AG10803 (cell line): ENCODE measurements at regions not wholly inside any gene's neighbourhood (a gene's known extent, or its start where the extent isn't known, plus 50 kb on each side); places are given as distances from the start of the nearest gene placed in this dataset.

Experiments used
- DNase-seq: peaks from one replicate; pipeline ENCODE4 v3.0.0; 2010; ENCODE audit warnings: low read depth
- H3K4me3 ChIP-seq: 2 replicates; pipeline ENCODE4 v1.5.1; 2011; ENCODE audit warnings: mild to moderate bottlenecking, low read length, control low read depth
- CTCF ChIP-seq: conservative IDR thresholded peaks from 2 replicates; pipeline ENCODE4 v1.5.1; 2011; ENCODE audit warnings: mild to moderate bottlenecking, low read length, control low read depth, inconsistent platforms

DNA sequence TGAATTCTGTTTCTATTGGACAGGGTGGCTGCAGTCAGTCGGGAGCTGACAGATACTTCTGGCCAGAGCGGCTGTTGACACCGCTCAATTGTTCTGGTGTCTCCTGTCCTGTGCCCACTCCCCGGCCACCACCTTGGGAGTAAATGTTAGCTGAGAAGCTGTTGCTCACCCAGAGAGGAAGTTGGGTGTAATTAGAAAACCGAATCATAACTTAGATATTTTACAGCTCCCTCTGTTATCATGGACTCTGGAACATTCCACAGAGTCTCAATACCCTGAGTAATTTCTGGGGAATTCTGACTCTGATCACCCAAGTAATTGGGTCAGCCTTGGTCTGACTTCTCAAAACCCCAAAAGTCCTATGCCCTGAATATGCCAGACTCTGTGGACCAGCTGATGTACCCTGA, 58.3 kb upstream of the RFLNA start:
- peak; percentile 87 for DNase-seq
- TF ChIP-seq CTCF: no peak
- no peak overlapping the region for H3K4me3 ChIP-seq

DNA sequence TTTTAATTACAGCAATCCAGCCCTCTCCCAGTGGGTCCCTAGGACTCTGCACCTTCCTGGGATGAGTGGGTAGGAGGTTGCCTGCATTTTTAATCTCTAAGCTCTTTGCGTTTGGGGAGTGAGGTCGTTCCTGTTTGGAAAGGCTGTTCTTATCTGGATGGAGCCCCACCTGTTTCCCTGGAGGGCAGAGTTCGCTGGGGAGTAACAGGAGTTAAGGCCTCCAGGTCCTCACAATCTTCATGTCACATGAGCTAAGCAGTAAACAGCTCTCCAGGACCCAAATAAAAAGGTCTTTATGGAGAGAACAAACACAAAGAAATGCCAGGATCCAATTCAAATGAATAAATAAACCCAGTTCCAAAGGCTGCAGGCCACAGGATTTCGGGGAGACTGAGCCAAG, 56.0 kb upstream of the RFLNA start:
- no peak overlapping the region for H3K4me3 ChIP-seq
- TF ChIP-seq CTCF: no peak
- DNase-seq: no peak

- no peak for TF ChIP-seq CTCF
- no peak overlapping the region for H3K4me3 ChIP-seq
- DNase-seq: no peak
Observed at GRCh38 chr12:124240493-124240892, 54.4 kb upstream of the RFLNA start.

DNA sequence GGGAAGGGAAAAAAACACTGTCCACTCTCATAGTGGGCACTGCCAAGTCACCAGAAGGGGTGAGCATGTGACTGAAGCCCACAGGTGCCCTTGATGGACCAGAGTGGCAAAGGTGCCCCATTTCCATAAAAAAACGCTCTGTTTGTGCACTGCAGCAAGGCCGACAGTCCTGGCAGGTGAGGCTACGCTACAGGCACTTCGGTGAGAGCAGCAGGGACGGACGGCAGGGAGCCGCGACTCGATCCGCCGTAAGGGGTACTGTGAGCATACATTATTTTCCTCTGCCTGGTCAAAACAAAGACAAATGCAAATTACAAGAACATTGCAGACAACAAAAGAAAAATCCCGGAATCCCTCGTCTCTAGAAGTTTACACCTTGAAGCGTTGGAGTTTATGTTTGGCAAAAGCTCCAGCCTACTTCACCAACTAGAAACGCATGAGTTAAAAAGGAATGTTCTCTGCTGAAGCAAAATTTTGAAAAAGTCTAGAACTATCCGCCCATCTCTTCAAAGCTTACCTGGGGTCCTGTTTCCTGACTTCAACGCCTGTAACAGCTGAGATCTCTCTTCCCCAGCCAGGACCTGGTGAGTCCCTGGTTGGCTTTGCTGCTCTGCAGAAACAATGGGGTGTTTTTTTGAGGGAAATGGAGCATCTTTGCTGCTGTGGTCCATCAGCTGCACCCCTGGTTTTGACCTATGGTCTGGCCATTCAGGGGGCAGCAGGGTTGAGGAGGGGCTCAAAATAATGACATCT, 52.9 kb upstream of the RFLNA start:
- DNase-seq: no peak
- no peak for TF ChIP-seq CTCF
- no peak overlapping the region for H3K4me3 ChIP-seq

DNA sequence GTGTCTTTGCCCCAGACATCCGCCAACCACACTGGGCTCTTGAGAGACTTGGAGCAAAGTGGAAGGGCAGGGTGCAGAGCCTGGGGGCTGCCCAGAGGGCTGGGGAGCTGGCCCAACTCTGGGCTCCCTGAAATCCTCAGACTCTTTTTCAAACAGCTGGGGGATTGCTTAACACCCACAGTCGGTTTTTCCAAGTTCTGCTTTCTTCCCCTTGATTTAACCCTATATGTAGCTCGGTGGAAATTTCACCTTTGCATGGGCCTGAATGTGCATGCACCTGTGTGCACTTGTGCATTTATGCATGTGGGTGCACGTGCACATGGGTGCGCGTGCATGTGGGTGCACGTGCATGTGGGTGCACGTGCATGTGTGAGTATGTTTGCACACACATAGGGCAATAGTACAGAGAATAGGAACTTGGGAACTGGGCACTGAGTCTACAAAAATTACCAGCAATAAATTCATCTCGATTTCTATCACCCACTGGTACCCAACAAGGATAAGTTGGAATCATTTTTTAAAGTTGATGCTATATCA, 52.3 kb upstream of the RFLNA start:
- no peak for DNase-seq
- H3K4me3 ChIP-seq: no peak overlapping the region
- TF ChIP-seq CTCF: no peak

DNA sequence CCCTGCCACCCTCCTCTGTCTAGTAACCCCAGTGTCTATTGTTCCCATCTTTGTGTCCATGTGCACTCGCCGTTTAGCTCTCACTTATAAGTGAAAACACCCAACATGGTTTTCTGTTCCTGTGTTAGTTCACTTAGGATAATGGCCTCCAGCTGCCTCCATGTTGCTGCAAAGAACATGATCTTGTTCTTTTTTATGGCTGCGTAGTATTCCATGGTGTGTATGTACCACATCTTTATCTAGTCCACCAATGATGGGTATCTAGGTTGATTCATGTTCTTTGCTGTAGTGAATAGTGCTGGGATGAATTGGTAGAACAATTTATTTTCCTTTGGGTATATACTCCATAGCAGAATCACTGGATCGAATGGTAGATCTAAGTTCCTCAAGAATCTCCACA, 51.0 kb upstream of the RFLNA start:
- DNase-seq: no peak
- H3K4me3 ChIP-seq: no peak overlapping the region
- no peak for TF ChIP-seq CTCF
